Mammary epithelial cell (primary cell): ENCODE measurements at regions not wholly inside any gene's neighbourhood (a gene's known extent, or its start where the extent isn't known, plus 50 kb on each side); places are given as distances from the start of the nearest gene placed in this dataset.

Source experiments
- CTCF ChIP-seq, 2 donors: IDR thresholded peaks in 1 of 2; conservative IDR thresholded peaks in 1 of 2; 2 replicates each; pipeline ENCODE4 v1.5.1; 2011 to 2012; ENCODE audit warnings: inconsistent platforms in 2 of 2, low read length in 2 of 2, mild to moderate bottlenecking in 2 of 2, control low read depth in 1 of 2, low read depth in 1 of 2; ENCODE audit not compliant: insufficient read depth in 1 of 2; ENCODE audit errors: extremely low read depth in 1 of 2
- EZH2 ChIP-seq: IDR thresholded peaks from 2 replicates; pipeline ENCODE4 v1.6.1; 2012; ENCODE audit warnings: low read length, inconsistent platforms, borderline replicate concordance

GRCh38 chr16:6095414-6095813 is 997.8 kb upstream of the EEF2KMT start:
- TF ChIP-seq EZH2 (no peak), CTCF (conservative IDR thresholded peaks at IDR 0.05 in 1 of 2, IDR thresholded peaks at IDR 0.05 in 1 of 2; ENCODE audit: extremely low read depth in 1 of 2, insufficient read depth in 1 of 2, low read depth in 1 of 2, low read length in 2 of 2) (no peak)
